CD4-positive, CD25-positive, alpha-beta regulatory T cell (primary cell): ENCODE measurements at regions not wholly inside any gene's neighbourhood (a gene's known extent, or its start where the extent isn't known, plus 50 kb on each side); places are given as distances from the start of the nearest gene placed in this dataset.

Source experiments
- ATAC-seq, 2 donors: fragments of 150-1000 bp; cut with Tn5 transposase; one replicate each; pipeline ENCODE4 v1.10.0; 2021; ENCODE audit warnings: low read depth in 2 of 2, moderate number of reproducible peaks in 2 of 2, moderate library complexity in 1 of 2
- DNase-seq, 3 donors: peaks; one replicate each; pipeline versions ENCODE4 v3.0.0 to v3.0.0-alpha.2; 2012 to 2022; ENCODE audit warnings: mixed read lengths in 1 of 3
- H3K27ac ChIP-seq: one replicate; pipeline ENCODE4 v1.7.0; 2013; ENCODE audit warnings: mild to moderate bottlenecking, low read length; ENCODE audit not compliant: insufficient read depth, poor library complexity, severe bottlenecking
- H3K27me3 ChIP-seq: one replicate; pipeline ENCODE4 v1.7.0; 2013; ENCODE audit warnings: low read length; ENCODE audit not compliant: control insufficient read depth, insufficient read depth
- H3K36me3 ChIP-seq: one replicate; pipeline ENCODE4 v1.7.0; 2013; ENCODE audit warnings: mild to moderate bottlenecking, low read length, moderate library complexity; ENCODE audit not compliant: control insufficient read depth, insufficient read depth
- H3K4me1 ChIP-seq: 2 replicates; pipeline ENCODE4 v1.7.0; 2013; ENCODE audit warnings: mild to moderate bottlenecking, low read length; ENCODE audit not compliant: insufficient read depth, control insufficient read depth, poor library complexity, severe bottlenecking
- H3K4me3 ChIP-seq: one replicate; pipeline ENCODE4 v1.7.0; 2013; ENCODE audit warnings: low read depth, mild to moderate bottlenecking, low read length, moderate library complexity
- H3K9me3 ChIP-seq, 2 experiments: 1 replicate in 1 of 2; 2 replicates in 1 of 2; pipeline ENCODE4 v1.7.0; 2013; ENCODE audit warnings: low read length in 2 of 2, mild to moderate bottlenecking in 1 of 2, moderate library complexity in 1 of 2; ENCODE audit not compliant: control insufficient read depth in 2 of 2
- H3K27ac Mint-ChIP-seq, 3 donors: one replicate each; pipeline ENCODE4 v1.8.0; 2020 to 2022; ENCODE audit warnings: mild to moderate bottlenecking in 3 of 3, mixed read lengths in 3 of 3, moderate library complexity in 2 of 3
- H3K27me3 Mint-ChIP-seq: one replicate; pipeline ENCODE4 v1.8.0; 2022; ENCODE audit warnings: mild to moderate bottlenecking, mixed read lengths
- H3K36me3 Mint-ChIP-seq: one replicate; pipeline ENCODE4 v1.8.0; 2020; ENCODE audit warnings: mixed read lengths
- H3K4me1 Mint-ChIP-seq, 4 donors: one replicate each; pipeline ENCODE4 v1.8.0; 2020 to 2022; ENCODE audit warnings: mixed read lengths in 4 of 4, mild to moderate bottlenecking in 1 of 4
- H3K4me3 Mint-ChIP-seq, 4 donors: one replicate each; pipeline ENCODE4 v1.8.0; 2020 to 2022; ENCODE audit warnings: mild to moderate bottlenecking in 4 of 4, mixed read lengths in 4 of 4, moderate library complexity in 3 of 4
- H3K9me3 Mint-ChIP-seq, 7 donors: one replicate each; pipeline ENCODE4 v1.8.0; 2020 to 2022; ENCODE audit warnings: mixed read lengths in 7 of 7, mild to moderate bottlenecking in 3 of 7, moderate library complexity in 2 of 7

GRCh38 chr6:14361297-14361696, 243.7 kb downstream of the CD83 start:
- H3K36me3 Mint-ChIP-seq: no peaks in the 10 kb centered on the region
- Histone ChIP-seq H3K4me1 (no peaks in the 10 kb centered on the region), H3K4me3 (no peak overlapping the region), H3K27ac (no peak overlapping the region), H3K9me3 (no peaks in the 10 kb centered on the region), H3K27me3 (peaks cover 8% of the 10 kb centered on the region), H3K36me3 (no peaks in the 10 kb centered on the region)
- peaks cover 0 to 2% (median 0%) of the 10 kb centered on the region in 7 donors for H3K9me3 Mint-ChIP-seq
- no peaks in the 10 kb centered on the region for H3K4me1 Mint-ChIP-seq
- peaks cover 10% of the 10 kb centered on the region for H3K27me3 Mint-ChIP-seq
- DNase-seq: no peak
- no peak for ATAC-seq
- H3K4me3 Mint-ChIP-seq: no peak overlapping the region
- H3K27ac Mint-ChIP-seq: no peak overlapping the region

GRCh38 chr6:14361956-14362587, 244.5 kb downstream of the CD83 start:
- H3K4me1 Mint-ChIP-seq: no peaks in the 10 kb centered on the region
- H3K9me3 Mint-ChIP-seq: peaks cover 0 to 2% (median 0%) of the 10 kb centered on the region in 7 donors
- no peaks in the 10 kb centered on the region for H3K36me3 Mint-ChIP-seq
- H3K36me3 ChIP-seq: no peaks in the 10 kb centered on the region
- H3K27ac ChIP-seq: no peak overlapping the region
- H3K9me3 ChIP-seq: no peaks in the 10 kb centered on the region
- no peaks in the 10 kb centered on the region for H3K4me1 ChIP-seq
- H3K27me3 Mint-ChIP-seq: peaks cover 15% of the 10 kb centered on the region
- peaks cover 8% of the 10 kb centered on the region for H3K27me3 ChIP-seq
- H3K27ac Mint-ChIP-seq: no peak overlapping the region
- H3K4me3 ChIP-seq: no peak overlapping the region
- DNase-seq (no peak), ATAC-seq (no peak)
- H3K4me3 Mint-ChIP-seq: no peak overlapping the region

- Histone ChIP-seq H3K36me3 (no peaks in the 10 kb centered on the region), H3K27ac (no peak overlapping the region), H3K4me3 (no peak overlapping the region), H3K4me1 (no peaks in the 10 kb centered on the region), H3K9me3 (no peaks in the 10 kb centered on the region), H3K27me3 (peaks cover 2% of the 10 kb centered on the region)
- no peak overlapping the region for H3K27ac Mint-ChIP-seq
- peaks cover 11% of the 10 kb centered on the region for H3K27me3 Mint-ChIP-seq
- H3K4me3 Mint-ChIP-seq: no peak overlapping the region
- ATAC-seq (no peak), DNase-seq (no peak)
- H3K9me3 Mint-ChIP-seq: peaks cover 0 to 2% (median 0%) of the 10 kb centered on the region in 7 donors
- no peaks in the 10 kb centered on the region for H3K4me1 Mint-ChIP-seq
- H3K36me3 Mint-ChIP-seq: no peaks in the 10 kb centered on the region
Observed at GRCh38 chr6:14364370-14364769, 246.8 kb downstream of the CD83 start.

GRCh38 chr6:14365393-14365792, 247.8 kb downstream of the CD83 start:
- Histone ChIP-seq H3K4me1 (no peaks in the 10 kb centered on the region), H3K27ac (no peak overlapping the region), H3K27me3 (peaks cover 2% of the 10 kb centered on the region), H3K36me3 (no peaks in the 10 kb centered on the region), H3K4me3 (no peak overlapping the region), H3K9me3 (no peaks in the 10 kb centered on the region)
- Mint-ChIP-seq H3K4me3 (no peak overlapping the region), H3K27ac (no peak overlapping the region), H3K27me3 (peaks cover 11% of the 10 kb centered on the region), H3K4me1 (no peaks in the 10 kb centered on the region), H3K9me3 (peaks cover 0 to 3% (median 0%) of the 10 kb centered on the region in 7 donors), H3K36me3 (no peaks in the 10 kb centered on the region)
- ATAC-seq: no peak
- no peak for DNase-seq

- peaks cover 0 to 3% (median 0%) of the 10 kb centered on the region in 7 donors for H3K9me3 Mint-ChIP-seq
- H3K27me3 Mint-ChIP-seq: peaks cover 11% of the 10 kb centered on the region
- no peak overlapping the region for H3K27ac Mint-ChIP-seq
- no peaks in the 10 kb centered on the region for H3K4me1 ChIP-seq
- H3K36me3 Mint-ChIP-seq: no peaks in the 10 kb centered on the region
- H3K27me3 ChIP-seq: no peaks in the 10 kb centered on the region
- H3K4me1 Mint-ChIP-seq: peaks cover 0 to under 1% (median 0%) of the 10 kb centered on the region in 4 donors
- no peak overlapping the region for H3K27ac ChIP-seq
- H3K4me3 Mint-ChIP-seq: no peak overlapping the region
- DNase-seq (no peak), ATAC-seq (no peak)
- H3K4me3 ChIP-seq: no peak overlapping the region
- H3K9me3 ChIP-seq: no peaks in the 10 kb centered on the region
- H3K36me3 ChIP-seq: no peaks in the 10 kb centered on the region
Observed at GRCh38 chr6:14366315-14366714, 248.7 kb downstream of the CD83 start.

GRCh38 chr6:14366872-14367271, 249.3 kb downstream of the CD83 start:
- Mint-ChIP-seq H3K27ac (no peak overlapping the region), H3K27me3 (peaks cover 11% of the 10 kb centered on the region), H3K4me1 (peaks cover 0 to 4% (median 0%) of the 10 kb centered on the region in 4 donors), H3K4me3 (no peak overlapping the region), H3K36me3 (no peaks in the 10 kb centered on the region), H3K9me3 (peaks cover 0 to 4% (median 0%) of the 10 kb centered on the region in 7 donors)
- H3K9me3 ChIP-seq: no peaks in the 10 kb centered on the region
- no peak for ATAC-seq
- no peaks in the 10 kb centered on the region for H3K4me1 ChIP-seq
- H3K27ac ChIP-seq: no peak overlapping the region
- H3K4me3 ChIP-seq: no peak overlapping the region
- no peaks in the 10 kb centered on the region for H3K27me3 ChIP-seq
- H3K36me3 ChIP-seq: no peaks in the 10 kb centered on the region
- DNase-seq: no peak

GRCh38 chr6:14367296-14367695, 249.7 kb downstream of the CD83 start:
- H3K36me3 ChIP-seq: no peaks in the 10 kb centered on the region
- no peaks in the 10 kb centered on the region for H3K4me1 ChIP-seq
- H3K27ac ChIP-seq: no peak overlapping the region
- H3K4me3 ChIP-seq: no peak overlapping the region
- ATAC-seq: no peak
- H3K27me3 ChIP-seq: no peaks in the 10 kb centered on the region
- Mint-ChIP-seq H3K9me3 (peaks cover 0 to 4% (median 0%) of the 10 kb centered on the region in 7 donors), H3K4me1 (peaks cover 0 to 7% (median 0%) of the 10 kb centered on the region in 4 donors), H3K36me3 (no peaks in the 10 kb centered on the region), H3K4me3 (no peak overlapping the region), H3K27me3 (peaks cover 10% of the 10 kb centered on the region), H3K27ac (no peak overlapping the region)
- H3K9me3 ChIP-seq: no peaks in the 10 kb centered on the region
- no peak for DNase-seq

- H3K27me3 ChIP-seq: no peaks in the 10 kb centered on the region
- DNase-seq (no peak), ATAC-seq (no peak)
- Mint-ChIP-seq H3K36me3 (peaks cover 3% of the 10 kb centered on the region), H3K9me3 (peaks cover 0 to 4% (median 0%) of the 10 kb centered on the region in 7 donors), H3K4me3 (no peak overlapping the region), H3K27ac (no peak overlapping the region), H3K4me1 (peaks cover 0 to 10% (median 5%) of the 10 kb centered on the region in 4 donors), H3K27me3 (peaks cover 12% of the 10 kb centered on the region)
- no peak overlapping the region for H3K4me3 ChIP-seq
- H3K4me1 ChIP-seq: no peaks in the 10 kb centered on the region
- no peaks in the 10 kb centered on the region for H3K9me3 ChIP-seq
- H3K36me3 ChIP-seq: no peaks in the 10 kb centered on the region
- H3K27ac ChIP-seq: no peak overlapping the region
Observed at GRCh38 chr6:14369717-14370116, 252.1 kb downstream of the CD83 start.
